Inferior parietal cortex (tissue), 1 donor: ENCODE measurements at regions not wholly inside any gene's neighbourhood (a gene's known extent, or its start where the extent isn't known, plus 50 kb on each side); places are given as distances from the start of the nearest gene placed in this dataset.
"Not testable (repeated sequence)": the region's sequence is repeated elsewhere in the genome, so short reads cannot be mapped to it uniquely, and the experiment has no call there.

ENCODE experiments used
- DNase-seq: peaks from one replicate; pipeline ENCODE4 v3.0.0-alpha.2; 2016; ENCODE audit errors: extremely low spot score

DNA sequence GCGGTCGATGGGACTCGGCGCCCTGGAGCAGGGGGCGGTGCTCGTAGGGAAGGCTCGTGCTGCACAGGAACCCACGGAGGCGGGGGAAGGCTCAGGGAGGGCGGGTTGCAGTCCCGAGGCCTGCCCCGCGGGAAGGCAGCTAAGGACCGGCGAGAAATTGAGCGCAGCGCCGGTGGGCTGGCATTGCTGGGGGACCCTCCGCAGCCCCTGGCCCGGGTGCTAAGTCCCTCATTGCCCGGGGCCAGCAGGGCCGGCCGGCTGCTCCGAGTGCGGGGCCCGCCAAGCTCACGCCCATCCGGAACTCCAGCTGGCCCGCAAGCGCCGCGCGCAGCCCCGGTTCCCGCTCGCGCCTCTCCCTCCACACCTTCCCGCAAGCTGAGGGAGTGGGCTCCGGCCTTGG lies 576.8 kb upstream of the LINC00305 start:
- not testable (repeated sequence) for DNase-seq

DNA sequence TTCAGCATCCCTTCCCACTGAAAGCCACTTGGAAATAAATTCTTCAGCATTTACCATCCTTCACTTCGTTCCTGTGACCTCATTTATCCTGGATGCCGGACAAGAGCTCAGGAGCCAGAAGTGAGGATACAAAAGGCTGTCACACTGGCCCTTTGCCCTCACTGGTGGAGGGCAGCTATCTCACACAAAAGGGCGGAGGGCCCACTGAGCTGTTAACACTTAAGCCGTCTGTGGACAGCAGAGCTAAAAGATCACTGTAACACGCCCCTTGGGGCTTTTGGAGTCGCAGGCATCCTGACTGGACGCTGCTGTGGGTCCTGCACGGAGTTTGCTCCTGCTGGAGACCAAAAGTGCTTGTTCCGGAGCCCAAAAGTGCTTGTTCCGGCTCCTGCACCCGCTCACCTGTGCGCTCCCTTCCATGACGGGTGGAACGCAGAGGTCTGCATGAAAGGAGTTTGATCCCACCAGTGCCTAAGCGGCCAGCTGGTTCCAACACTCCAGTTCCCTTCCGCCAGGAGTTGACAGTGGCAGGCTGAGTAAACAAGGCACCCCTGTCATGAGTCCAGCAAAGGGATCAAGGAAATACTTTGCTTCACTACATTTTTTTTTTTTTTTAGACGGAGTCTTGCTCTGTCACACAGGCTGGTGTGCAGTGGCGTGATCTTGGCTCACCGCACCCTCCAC lies 572.0 kb upstream of the LINC00305 start:
- DNase-seq: no peak

GRCh38 chr18:64718808-64719207 lies 569.9 kb upstream of the LINC00305 start:
- DNase-seq: no peak

GRCh38 chr18:64717026-64717425 lies 568.1 kb upstream of the LINC00305 start:
- no peak for DNase-seq

DNA sequence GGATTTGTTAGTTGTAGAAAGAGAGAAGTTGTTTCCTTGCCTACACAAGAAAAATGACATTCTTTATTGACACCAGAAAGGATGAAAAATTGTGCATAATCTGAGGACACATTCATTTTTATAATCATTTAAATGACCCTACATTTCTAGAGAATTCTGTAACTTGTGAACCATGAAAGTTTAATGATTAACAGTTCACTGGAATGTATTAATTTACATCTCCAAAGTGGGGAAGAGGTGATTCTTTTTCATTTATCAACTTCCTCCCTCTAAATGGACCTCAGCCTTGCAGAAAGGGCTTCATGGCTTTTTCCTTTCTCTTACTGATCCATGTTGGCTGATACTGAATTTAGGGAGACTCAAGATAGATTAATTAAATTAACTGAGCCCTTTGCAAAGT lies 565.2 kb upstream of the LINC00305 start:
- no peak for DNase-seq

DNA sequence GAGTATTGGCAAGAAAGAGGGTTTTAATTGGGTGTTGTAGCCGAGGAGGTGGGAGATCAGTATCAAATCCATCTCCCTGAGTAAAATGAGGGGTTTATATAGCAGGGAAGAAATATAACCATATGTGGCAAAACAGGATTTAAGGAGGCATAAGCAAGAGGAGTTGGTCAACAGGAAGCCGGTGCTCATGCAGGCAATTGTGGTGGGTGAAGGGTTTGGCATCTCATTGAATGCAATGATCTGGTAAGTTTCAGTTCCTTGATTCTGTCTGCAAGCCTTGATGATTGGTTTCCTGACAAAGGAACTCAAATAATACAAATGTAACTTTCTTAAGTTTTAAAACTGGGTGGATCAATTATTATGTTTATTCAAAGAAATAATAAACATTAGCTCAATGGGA lies 564.4 kb upstream of the LINC00305 start:
- DNase-seq: no peak

DNA sequence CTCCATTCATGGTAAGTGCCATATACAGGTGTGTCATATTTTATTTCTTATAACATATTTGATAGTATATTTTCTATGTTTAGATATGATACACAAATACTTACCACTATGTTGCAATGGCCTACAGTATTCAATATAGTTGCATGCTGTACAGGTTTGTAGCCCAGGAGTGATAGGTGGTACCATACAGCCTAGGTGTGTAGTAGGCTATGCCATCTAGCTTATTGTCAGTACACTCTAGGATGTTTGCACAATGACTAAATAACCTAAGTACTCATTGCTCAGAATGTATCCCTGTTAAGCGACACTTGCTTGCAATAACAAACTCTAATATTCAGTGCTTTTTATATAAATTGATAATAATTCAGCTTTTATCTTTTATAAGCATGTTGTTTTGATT lies 563.1 kb upstream of the LINC00305 start:
- DNase-seq: no peak

DNA sequence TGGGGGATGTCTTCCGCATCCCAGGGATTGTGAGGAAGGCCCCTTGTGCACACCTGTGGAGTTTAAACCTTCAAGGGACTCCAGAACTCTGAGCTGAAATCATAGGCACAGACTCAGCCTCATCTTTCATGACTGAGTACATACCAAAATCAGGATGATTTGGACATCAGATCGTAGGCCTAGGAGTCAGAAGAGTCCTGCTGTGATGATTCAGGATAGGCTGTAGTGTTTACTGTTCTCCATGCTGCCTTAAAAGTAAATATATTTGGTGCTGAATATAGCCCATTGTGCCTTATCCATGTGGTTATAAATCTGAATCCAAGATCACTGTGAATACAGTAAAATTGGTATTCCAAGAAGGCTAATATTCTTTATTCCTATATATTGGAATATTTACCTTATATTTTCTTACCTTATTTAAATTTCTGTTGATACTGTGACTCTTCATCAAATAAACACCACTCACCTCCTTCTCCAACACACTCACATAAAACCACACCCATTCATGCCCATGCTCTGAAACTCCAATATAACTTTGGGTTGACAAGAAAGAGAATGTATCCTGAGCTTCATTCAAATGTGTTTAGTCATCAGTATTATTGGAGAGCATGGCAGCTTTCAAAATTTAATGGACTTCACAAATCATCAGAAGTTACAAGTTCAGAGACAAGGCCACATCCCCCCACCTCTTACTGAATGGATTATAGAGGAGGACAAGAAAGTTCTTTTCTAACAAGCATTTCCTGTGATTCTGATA lies 561.4 kb upstream of the LINC00305 start:
- DNase-seq: no peak

GRCh38 chr18:64707052-64707451 lies 558.2 kb upstream of the LINC00305 start:
- DNase-seq: no peak

DNA sequence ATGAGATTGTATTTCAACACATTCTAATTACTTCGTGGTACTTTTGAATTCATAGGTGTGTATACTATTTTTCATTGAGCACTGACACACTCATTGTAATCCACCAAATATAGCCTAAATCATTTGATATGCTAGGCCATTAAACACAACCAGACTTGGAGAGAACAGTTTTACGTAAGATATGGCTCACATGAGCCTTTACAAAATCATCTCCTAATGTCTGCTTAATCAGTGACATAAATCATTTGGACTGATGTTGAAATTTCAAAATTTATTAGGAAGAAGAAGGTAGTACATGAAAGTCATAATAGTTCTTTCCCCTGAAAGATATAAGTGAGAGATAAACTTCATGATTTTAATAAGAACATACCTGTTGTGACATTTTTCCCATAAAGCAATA lies 550.2 kb upstream of the LINC00305 start:
- DNase-seq: no peak

DNA sequence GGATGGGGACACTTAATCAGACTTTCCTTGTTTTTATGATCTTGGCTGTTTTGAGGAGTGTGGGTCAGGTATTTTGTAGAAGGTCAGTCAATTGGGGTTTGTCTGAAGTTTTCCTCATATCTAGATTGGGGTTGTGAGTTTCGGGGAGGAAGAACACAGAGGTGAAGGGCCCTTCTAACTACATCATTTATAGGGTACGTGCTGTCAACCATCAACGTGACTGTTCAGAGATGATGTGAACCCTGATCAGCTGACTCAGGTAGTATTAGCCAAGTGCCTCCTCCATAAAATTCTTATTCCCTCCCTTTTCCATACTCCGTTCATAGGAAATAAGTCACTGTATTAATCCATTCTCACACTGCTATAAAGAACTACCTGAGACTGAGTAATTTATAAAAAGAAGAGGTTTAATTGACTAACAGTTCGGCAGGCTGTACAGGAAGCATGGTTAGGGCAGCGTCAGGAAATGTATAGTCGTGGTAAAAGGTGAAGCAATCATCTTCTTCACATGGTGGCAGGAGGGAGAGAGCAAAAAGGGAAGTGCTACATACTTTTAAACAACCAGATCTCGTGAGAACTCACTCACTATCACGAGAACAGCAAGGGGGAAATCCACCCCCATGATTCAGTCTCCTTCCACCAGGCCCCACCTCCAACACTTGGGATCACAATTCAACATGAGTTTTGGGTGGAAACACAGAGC lies 547.1 kb upstream of the LINC00305 start:
- DNase-seq: no peak

DNA sequence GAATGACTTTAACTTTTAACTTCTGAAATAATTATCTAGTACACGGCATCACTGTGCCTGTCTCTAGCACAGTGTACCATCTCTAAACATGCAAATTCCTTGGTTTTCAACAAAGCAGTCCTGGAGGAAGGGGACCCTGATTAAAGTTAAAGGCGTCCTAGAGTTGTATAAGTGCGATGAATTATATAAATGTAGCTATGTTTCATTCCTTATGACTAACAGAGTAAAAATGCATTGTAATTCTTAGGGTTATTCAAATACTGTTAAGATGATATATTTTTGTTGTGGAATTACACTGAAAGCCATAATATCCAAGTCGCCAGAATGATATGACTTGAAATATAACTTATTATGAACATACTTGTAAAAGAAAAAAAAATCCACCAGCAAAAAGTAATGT lies 544.9 kb upstream of the LINC00305 start:
- DNase-seq: no peak

- no peak for DNase-seq
Observed at GRCh38 chr18:64692826-64693225, 543.9 kb upstream of the LINC00305 start.

DNA sequence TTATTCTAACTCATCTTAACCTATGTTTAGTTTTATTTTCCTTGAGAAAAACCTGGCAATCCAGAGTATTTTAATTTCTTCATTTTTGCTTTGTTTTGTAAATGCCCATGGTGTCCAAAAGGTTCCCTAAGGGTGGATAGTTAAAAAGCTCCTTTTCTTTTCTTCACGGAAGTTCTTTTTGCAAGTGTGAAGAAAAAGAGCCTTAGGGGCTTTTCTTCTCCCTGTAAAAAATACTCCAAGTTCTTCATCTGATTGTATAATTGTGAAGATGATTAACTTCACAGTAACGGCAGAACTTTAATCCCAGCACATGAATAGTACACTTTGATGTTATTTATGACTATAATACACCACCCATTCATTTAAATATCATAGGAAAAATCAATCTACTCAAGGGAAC lies 530.2 kb upstream of the LINC00305 start:
- no peak for DNase-seq

DNA sequence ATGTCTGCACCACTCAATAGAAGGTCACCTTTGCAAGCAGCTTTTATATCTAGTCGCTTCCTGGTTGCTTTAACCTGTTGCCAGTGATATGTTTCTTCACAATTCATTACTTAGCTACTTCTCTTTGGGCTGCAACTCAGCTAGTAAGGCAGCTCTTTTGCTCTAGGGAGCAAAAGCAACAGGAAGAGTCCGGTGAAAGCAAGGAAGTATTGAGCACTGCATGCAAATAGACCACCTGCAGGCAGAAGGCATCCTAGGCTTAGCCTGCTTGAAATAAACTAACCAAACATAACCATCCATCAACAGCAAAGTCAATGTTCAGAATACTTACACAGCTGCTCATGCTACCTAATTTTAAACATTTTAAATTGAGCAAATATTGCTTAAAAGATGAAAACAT lies 529.2 kb upstream of the LINC00305 start:
- no peak for DNase-seq

DNA sequence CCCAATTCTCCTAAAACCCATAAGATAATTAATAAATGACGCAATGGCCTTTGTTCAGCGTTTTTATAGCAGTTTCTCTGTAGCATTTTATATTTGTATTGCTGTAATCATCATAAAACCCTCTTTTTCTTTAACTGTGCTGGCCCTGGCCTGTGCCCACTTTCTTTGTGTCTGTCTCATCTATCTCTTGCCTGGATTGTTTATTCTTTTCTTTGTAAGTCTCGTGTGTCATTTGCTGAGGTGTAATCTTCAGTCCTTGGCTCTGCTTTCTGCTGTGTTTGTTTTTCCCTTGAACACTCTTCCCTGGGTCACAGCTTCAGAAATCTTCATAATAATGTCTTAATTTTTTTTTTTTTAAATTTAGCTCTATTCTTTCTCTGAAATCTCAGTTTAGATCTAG lies 525.8 kb upstream of the LINC00305 start:
- DNase-seq: no peak

DNA sequence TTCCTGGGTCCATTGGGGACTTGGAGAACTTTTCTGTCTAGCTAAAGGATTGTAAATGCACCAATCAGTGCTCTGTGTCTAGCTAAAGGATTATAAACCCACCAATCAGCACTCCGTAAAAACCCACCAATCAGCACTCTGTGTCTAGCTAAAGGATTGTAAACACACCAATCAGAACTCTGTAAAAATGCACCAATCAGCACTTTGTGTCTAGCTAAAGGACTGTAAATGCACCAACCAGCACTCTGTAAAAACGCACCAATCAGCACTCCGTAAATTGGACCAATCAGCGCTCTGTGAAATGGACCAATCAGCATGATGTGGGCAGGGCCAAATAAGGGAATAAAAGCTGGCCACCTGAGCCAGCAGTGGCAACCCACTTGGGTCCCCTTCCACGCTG lies 522.4 kb upstream of the LINC00305 start:
- DNase-seq: not testable (repeated sequence)

GRCh38 chr18:64668461-64668962 lies 519.6 kb upstream of the LINC00305 start:
- no peak for DNase-seq

DNA sequence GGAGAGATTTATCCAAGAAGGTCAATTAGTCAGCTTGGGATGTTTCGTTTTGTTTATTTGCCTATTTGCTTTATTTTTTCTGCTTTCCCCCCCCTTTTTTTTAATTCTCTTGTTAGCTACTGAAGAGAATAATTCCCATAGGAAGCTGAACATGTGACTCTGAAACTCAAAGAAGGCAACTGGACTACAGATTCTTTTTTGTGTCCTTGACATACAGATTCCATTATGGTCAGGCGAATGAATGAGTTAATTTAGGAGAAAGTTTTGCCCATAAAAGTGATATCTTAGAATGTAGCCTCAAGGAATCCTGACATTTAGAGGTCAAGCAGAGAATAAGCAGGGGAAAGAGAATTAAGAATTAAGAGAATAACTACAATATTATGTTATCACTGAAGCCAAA lies 514.2 kb upstream of the LINC00305 start:
- no peak for DNase-seq

- DNase-seq: no peak
Observed at GRCh38 chr18:64659196-64659595, 510.3 kb upstream of the LINC00305 start.

DNA sequence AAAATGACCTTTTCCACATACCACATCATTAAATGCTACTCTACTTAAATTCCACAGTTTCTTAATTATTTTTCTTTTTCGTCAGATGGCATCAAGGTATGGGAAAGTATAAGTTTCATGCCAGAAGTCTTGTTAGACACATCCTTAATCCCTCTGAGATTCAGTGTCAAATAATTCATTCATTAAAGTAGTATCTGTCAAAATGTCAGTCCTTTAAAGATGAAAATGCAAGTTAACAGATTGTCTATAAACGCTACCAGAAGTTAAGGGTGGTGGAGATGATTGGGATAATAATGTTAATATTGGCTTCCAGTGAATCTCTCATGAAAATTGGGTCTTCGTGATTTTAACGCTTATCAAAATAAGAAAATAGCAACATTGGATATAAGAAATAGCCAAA lies 504.2 kb upstream of the LINC00305 start:
- no peak for DNase-seq

DNA sequence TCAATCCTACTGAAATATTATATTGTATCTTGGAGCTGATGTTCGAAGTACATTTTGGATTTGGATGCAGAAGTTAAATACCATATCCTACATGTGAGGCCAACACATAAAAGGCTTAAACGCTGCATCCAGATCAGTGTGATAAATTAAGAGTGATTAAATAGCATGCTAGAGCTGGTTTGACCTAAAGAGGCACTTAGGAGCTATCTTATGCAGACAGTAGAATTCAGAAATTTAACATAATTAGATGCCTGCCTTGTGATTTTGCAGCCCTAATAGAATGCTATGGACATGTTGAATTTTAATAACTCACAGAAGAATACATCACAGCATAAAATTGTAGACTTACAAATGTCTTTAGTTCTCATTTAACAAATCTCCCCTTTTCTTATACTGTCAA lies 501.2 kb upstream of the LINC00305 start:
- no peak for DNase-seq

- no peak for DNase-seq
Observed at GRCh38 chr18:64645753-64646152, 496.9 kb upstream of the LINC00305 start.
